SKM-1 (cell line): ENCODE measurements at regions not wholly inside any gene's neighbourhood (a gene's known extent, or its start where the extent isn't known, plus 50 kb on each side); places are given as distances from the start of the nearest gene placed in this dataset.

Experiments used
- DNase-seq: peaks from one replicate; lab custom pipeline; 2025; ENCODE audit not compliant: unreplicated experiment; lab: John Stamatoyannopoulos, UW

DNA sequence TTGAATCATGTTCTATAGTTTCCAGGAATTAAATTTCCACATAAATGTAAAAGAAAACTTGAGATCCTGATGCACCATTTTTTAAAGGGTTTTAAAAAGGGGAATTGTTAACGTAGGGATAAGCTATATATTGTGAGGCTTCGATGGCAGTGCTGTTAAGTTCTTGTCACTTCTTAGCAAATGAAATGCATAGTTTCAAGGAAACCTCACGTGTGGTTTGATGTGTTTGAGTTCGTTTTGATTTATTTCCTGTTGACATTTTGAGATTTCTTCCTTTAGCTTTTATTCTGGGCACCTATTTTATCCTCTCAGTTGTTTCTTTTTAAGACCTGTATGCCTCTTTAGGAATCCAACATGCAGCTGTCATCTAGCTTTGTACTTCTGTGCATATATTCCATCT, 301.0 kb downstream of the DOCK8 start:
- no peak for DNase-seq

DNA sequence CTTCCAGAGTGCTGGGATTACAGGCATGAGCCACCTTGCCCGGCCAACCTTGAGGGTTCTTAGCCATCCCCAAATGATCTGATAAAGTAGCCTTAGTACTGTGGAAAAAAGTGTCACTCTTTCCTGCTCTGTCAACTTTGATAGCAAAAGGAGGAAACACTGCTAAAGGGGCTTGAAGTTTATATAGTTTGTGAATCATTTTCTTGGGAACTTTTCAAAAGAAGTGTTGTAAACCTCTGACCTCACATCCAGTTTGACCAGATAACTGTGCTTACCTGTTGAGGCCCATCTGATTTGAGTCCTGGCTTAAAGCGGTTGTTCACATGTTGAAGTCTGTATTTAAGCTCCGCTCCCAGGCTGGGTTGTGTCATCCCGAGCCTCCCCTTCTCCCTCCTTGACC, 303.3 kb downstream of the DOCK8 start:
- DNase-seq, result no peak

DNA sequence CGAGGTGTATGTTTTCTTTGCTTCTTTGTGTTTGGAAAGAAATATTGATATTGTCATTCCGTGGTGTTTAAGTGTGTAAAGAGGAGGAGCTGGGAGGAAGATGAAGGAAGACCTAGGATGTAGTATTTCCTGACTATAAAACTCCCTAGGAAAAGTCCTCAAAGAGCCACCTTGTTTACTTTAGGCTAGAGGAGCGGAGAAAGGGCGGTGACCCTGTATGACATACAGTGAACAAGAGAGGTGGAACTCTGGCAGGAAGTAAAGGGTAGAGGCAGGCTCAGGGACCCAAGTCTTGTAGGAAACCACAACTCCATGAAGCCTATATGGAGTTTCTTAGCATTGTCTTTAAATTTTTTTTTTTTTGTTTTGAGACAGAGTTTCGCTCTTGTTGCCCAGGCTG, 303.9 kb downstream of the DOCK8 start:
- DNase-seq, result no peak

DNA sequence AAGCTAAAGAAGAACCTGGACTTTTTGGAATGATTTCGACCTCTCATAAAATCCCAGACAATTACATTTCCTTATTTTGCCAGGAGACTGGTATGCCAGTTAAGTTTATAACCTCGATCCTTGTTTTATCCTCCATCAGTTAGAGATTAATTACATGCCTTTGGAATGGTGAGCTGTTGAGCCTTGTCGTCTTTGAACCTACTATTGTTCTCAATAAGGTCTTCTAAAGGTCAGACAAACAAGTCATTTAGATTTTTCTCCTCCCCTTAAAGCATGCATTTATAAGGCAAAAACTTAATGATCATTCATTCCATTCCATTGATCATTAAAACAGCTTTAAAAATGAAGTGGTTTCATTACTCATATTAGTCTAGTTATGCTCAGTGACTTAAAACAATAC, 304.9 kb downstream of the DOCK8 start:
- no peak for DNase-seq

DNA sequence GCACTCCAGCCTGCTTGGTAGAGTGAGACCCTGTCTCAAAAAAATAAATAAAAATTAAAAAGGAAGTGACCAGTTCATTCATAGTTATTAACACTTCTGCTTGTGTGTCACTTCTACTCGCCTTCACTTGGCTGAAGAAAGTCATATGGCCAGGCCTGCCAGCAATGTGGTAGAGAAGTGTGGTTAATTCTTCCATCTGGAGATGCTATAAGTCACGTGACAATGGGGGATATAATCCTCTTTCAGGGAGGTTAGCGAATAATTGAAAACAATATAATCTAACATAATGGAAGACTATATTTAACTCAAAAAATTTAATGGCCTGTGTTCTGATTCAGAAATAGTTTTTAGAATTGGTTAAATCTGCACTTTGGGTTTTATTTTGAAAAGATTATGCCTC, 305.6 kb downstream of the DOCK8 start:
- DNase-seq, result no peak

DNA sequence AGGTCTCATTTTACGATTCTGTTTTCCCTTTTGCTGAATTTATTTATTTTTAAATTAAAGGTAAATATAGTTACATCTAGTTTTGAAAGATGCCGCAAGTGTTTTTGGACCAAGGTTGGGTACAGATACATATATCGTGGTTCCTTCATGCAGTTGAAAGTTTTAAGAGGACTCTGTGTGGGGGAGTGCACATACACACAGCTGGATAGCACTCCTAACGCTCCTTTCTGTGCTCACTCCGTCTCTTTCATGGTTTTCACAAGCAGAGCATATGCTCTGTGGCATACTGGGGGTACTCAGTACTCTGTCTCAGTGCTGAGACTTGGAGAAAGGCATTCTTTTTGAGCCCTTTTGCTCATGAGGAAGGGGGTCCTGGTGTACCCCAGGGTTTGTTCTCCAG, 307.5 kb downstream of the DOCK8 start:
- DNase-seq, result no peak

DNA sequence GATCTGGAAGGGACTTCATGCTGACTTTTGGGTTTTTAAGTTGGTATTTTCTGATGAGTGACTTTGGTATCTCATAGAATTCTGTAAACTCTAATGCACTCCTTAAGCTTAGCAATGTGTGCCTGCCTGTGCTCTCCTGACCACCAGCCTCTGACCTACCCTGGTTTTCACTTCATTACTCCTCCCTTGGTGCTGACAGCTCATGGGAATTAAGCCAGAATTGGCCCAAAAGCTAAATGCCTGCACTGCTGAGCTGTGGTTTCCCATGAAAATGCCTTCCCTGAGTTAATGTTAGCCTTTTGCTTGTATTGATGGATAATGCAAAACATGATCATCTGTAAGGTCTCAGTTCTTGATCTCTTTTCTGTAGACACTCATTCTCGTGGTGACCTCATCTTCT, 308.0 kb downstream of the DOCK8 start:
- no peak for DNase-seq

DNA sequence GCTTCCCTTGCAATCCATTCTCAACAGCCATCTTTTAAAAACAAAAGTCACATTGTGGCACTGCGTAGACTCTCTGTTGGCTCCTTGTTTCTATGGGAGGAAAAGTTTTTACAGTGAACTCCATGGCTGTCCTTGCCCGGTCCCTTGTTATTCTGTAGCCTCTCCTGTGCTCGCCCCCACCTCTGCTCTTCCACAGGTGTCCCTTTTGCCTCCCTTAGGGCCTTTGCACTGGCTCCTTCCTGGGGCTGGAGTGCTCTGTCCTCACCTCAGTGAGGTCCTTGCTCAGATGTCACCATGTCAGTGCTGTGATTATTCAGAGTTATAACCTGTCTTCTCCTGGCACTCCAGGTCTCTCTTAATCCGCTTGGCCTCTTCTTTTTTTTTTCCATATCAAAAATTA, 308.8 kb downstream of the DOCK8 start:
- DNase-seq, result no peak

DNA sequence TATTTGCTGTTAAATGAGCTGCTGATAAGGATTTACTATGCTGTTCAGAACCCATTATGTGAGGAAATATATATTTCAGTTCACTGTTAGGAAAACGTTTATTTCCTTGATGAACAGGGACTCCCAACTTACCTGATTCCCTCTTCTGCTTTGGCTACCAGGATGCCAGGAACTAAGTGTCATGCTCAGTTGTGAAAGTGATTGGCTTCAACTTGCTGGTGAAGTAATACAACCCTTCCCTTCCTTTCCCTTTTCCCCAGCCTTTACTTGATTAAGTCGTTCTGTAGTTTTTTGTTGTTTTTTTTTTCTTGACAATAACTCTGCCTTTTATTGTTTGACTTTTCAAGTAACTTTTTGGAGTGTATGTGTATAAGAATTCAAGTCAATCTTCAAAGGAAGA, 309.3 kb downstream of the DOCK8 start:
- DNase-seq, result no peak

DNA sequence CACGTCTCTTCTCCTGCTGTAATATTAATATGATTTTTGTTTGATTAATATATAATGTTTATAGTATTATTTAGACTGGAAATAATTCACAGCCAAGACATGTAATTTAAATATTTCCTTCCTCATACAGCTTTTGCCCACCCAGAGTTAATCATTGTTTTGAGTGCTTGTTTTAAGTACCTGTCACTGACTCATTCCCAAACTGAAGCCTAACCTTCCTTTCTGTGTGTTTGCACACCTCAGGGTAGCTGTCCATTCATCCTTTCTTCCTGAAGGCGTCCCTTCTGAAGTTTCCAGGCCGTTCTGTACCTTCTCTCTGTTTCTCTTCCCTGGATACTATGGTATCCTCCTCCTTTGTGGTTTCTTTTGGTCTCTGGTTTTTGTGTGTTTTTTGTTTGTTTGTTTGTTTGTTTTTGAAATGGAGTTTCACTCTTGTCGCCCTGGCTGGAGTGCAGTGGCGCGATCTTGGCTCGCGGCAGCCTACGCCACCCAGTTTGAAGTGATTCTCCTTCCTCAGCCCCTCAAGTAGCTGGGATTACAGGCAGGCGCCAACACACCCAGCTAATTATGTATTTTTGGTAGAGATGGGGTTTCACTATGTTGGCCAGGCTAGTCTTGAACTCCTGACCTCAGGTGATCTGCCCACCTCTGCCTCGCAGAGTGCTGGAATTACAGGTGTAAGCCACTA, 312.4 kb downstream of the DOCK8 start:
- no peak for DNase-seq

DNA sequence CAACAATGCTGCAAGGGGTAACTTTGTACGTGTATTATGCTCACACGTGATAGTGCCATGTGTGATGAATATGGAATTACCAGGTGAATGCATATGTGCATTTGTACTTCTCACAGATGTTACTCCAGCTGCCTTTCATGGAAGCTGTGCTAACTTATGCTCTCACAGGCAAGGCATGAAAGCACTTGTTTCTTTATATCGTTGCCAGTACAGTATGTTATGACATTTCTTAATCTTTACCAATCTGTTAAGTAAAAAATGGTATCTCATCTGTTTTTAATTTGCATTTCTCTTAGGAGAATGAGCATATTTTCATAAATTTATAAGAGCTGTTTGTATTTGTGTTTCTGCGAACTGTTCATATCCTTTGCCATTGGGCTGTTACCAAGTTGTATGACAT, 311.8 kb upstream of the DMRT1 start:
- no peak for DNase-seq

DNA sequence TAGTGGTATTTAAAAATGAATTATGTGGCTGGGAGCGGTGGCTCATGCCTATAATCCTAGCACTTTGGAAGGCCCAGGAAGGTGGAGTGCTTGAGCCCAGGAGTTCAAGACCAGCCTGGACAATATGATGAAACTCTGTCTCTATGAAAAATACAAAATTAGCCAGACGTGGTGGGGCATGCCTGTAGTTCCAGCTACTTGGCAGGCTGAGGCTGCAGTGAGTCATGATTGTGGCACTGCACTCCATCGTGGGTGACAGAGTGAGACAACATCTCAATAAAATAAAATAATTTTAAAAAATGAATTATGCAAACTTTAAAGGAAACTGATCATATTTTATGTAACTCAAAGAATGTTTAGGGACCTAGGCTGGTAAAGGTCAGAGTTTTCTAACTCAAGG, 310.8 kb upstream of the DMRT1 start:
- no peak for DNase-seq

DNA sequence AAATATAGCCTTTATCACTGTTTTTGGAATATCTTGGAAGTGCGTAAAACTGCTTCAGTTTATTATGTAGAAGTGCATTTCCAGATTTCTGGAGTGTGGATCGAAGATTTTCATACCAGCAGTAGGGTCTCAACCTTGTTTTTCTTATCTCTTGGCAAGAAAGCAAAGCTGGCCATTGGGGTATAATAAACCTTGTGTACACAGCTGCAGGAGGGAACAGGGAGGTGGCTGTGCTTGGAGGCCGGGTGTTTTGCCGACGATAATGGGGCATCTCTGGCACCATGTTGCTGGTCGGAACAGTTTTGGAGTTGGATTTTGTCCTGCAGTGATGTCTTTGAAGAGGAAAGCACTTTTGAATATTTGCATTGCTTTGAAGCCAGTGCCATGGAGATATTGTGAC, 308.8 kb upstream of the DMRT1 start:
- no peak for DNase-seq

DNA sequence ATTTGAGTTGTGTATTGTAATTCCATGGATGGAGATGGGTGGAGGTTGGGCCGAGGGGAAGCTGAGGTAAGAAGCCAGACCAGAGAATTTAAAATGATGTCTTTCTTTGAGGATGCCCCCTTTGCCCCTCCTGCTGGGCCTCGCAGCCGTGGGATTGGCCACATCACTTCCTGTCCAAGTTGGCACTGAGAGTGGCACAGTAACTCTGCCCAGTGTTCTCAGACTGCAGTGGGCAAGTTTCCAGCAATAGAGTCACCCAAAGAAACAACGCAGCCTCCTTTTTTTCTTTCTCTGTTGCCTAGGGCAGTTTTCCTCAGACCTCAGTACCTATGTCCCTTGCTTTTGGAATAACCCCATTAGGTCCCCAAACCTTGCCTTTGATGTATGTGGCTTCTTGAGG, 306.6 kb upstream of the DMRT1 start:
- DNase-seq, result no peak

DNA sequence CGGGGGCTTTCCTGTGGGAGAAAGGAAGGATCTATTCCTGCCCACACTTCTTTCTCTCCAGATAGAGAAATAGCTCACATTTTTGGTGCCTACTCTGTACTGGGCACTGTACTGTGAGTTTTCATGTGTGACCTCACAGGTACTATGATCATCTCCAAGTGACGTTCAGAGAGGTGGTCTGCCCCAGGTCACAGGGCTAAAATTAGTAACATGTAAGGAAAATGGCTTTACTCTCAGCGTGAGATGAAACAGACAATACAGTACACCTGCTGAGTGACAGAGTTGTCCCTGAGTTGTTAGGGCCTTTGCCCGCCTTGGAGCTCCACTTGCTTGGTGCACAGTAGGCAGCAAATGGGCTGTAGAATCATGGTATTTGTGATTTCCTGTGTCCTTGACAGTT, 306.1 kb upstream of the DMRT1 start:
- DNase-seq, result no peak

DNA sequence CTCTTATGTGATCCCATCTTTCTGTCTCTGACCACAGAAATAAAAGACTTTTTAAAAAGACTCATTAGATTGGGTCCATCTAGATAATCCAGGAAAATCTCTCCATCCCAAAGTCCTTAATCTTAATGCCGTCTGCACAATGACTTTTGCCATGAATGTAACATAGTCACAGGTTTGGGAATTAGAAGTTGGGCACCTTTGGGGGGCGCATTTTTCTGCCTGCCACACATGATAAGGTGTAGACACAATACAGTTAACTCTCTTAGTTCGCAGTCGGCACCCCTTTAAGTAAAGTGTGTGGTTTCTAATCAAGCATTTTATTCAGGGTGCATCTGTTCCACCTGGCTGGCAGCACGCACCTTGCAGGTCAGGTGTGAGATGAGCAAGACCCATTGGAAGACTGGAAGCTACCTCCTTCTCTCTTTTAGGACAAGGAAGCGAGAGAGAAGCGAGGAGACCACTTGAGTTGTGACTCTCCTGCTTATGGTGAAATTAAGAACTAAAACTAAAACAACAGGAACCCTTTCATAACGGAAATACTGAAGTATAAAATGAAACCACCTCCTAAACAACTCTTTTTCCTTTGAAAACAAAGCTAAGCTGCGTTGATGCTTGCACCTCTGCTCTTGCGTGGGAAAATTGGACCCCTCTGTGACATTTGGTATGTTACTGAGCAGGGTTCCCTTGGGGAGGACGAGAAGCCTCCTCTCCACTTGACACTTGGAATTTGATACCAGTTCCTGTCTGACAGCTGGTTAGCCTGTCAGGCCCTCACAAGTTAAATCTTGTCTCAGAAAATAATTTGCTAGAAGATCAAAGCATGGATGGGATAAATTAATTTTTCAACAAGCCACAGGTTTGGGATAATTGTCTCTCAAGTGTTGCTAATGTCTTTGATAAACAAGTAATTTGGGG, 304.6 kb upstream of the DMRT1 start:
- no peak for DNase-seq

DNA sequence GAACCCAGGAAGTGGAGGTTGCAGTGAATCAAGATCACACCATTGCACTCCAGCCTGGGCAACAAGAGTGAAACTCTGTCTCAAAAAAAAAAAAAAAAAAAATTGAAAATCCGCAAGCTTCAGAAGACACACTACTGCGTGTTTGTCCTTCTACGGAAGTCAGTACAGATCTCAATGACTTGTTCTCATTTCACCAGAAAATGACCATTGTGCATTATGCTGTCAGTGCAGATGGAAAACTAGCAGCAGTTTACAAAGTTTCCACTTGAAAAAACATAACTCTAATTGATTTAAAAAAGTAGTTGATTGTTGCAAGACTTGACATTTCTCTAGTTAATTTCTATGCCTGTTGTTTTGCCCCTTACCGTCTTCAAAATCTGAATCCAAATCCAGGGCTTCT, 298.0 kb upstream of the DMRT1 start:
- DNase-seq, result no peak

DNA sequence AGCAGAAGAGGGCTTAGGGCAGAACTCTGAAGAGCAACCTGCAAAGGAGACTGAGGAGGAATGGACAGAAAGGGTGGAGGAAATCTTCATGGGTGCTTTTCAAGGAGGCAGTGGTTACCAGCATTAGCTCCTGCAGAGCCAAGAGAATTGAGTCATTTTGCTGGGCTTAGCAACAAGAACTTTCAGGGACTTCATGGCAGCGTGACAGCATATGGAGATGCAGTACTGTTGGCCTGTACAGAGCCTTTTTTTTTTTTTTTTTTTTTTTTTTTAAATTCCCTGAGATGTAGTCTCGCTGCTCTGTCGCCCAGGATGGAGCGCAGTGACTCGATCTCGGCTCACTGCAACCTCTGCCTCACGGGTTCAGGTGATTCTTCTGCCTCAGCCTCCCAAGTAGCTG, 296.0 kb upstream of the DMRT1 start:
- no peak for DNase-seq

DNA sequence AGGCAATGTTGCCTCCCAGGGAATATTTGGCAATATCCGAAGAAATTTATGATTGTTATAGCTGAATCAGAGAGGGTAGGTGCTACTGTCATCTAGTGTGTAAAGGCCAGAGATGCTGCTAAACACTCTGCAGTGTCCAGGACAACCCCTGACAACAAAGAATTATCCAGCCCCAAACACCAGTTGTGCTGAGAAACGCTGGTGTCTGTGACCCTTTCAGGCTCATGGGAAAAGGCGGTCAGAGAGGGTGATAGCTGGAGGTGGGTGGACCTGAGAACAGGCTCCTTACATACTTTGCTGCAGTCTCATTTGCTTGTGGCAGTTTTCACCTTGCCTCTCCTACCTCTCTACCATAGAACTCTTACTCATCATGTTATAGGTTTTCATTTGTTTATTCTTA, 295.3 kb upstream of the DMRT1 start:
- DNase-seq, result no peak

DNA sequence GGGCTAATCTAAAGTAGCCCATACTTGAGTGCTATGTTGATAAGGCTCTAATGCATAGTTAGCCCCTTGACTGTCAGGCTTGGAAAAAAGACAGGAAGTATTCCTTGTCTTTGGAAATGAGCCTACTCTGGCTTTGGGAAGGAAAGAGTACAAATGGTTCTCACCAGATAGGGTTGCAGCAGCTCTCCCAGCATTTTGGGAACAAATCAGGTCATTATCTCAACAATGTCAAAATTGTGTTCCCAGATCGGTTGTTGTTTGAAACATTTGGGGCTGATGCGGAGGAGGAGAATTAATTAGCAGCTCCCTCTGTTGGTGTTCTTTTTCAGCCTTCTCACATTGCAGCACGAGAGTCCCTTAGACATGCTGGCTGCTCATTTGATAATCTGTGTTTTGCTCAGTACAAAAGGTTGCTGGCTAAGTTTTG, 294.7 kb upstream of the DMRT1 start:
- no peak for DNase-seq

DNA sequence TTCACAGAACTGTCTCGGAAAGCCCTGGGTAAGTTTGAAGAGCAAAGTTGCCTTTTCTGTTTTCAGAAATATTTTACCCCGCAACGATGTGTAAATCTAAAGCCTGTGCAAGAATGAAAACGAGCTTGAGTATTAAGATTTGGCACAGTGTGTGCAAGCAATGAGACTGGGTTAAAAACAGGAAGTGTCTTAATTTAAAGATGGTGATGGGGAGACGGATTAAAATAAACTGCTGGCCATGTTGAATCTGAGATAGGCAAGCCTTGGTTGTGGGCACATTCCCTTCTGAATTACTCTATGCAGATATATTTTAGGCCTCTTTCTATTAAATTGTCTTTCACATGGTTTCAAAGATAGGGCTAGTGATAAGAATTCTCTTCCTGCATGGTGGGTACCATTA, 294.2 kb upstream of the DMRT1 start:
- no peak for DNase-seq

DNA sequence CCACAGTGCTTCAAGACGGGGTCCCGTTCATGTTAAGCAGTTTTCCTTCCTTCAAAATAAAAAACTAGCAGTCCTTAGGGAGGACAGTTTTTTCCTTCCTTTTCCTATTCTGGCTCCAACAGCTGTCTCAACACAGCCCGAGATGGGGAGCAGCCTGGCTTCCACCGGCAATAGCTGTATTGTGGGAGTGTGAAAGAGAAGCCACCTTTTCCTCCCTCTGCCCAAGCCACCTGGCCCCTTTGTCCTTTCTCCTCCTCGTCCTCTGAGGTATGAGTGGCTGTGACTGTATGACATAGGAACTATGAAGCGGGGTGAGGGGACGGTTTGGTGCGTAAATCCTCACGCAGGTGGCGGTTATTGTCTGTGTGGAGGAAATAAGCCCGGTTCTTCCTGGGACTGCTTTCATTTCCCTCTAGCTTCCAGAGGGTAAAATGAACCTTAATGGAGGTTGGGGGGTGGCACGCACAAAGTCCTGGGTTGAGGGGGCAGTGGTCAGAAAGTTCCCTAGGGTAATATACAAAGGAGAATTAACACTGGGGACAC, 292.0 kb upstream of the DMRT1 start:
- no peak for DNase-seq
